DOHH2 (cell line): ENCODE measurements at regions not wholly inside any gene's neighbourhood (a gene's known extent, or its start where the extent isn't known, plus 50 kb on each side); places are given as distances from the start of the nearest gene placed in this dataset.

Experiments
- CTCF ChIP-seq: fragments of 200-600 bp; sonication (generic); IDR thresholded peaks from one replicate; pipeline ENCODE4 v1.5.1; 2014; ENCODE audit warnings: antibody characterized with exemption, mild to moderate bottlenecking, low read depth, low read length; ENCODE audit not compliant: poor library complexity, severe bottlenecking
- EZH2phosphoT487 ChIP-seq: fragments of 200-600 bp; sonication (generic); IDR thresholded peaks from 2 replicates; pipeline ENCODE4 v1.6.1; 2017; ENCODE audit warnings: borderline replicate concordance, mild to moderate bottlenecking, antibody characterized with exemption, low read length, moderate library complexity, mixed read lengths

DNA sequence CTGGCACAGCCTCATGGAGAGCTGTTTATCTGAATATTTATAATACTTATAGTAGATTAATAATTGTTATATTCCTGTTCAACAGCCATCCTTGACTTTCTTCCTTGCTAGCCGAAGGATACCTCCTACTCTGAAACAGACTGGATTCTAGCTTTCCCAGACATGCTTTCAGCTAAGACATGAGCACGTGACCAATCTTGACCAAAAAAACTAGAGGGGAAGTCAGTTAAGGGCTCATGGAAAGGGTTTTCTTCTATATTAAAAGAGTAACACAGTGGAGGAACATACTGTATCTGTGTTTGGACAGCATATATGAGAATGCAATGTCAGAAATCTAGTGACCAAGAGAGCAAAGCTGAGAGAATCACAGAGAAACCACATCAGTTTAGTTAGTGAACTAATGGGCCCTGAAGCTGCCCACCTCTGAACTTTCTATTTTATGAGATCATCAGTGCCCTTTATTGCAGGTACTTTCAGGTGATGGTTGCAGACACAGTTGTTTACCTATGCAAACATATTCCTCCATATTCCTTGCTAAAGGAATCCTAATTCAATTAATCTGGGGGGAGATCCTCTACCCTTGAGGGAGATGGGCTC, 140.4 kb upstream of the SLC24A3 start:
- no peak for TF ChIP-seq CTCF
- no peak for TF ChIP-seq EZH2phosphoT487
